HG02642 (cell line): ENCODE measurements at regions not wholly inside any gene's neighbourhood (a gene's known extent, or its start where the extent isn't known, plus 50 kb on each side); places are given as distances from the start of the nearest gene placed in this dataset.
"Not testable (repeated sequence)": the region's sequence is repeated elsewhere in the genome, so short reads cannot be mapped to it uniquely, and the experiment has no call there.

Experiments
- ATAC-seq: cut with Tn5 transposase; IDR thresholded peaks from one replicate; pipeline ENCODE4 v1.9.1; 2021; ENCODE audit warnings: mild to moderate bottlenecking; ENCODE audit not compliant: unreplicated experiment, poor library complexity

DNA sequence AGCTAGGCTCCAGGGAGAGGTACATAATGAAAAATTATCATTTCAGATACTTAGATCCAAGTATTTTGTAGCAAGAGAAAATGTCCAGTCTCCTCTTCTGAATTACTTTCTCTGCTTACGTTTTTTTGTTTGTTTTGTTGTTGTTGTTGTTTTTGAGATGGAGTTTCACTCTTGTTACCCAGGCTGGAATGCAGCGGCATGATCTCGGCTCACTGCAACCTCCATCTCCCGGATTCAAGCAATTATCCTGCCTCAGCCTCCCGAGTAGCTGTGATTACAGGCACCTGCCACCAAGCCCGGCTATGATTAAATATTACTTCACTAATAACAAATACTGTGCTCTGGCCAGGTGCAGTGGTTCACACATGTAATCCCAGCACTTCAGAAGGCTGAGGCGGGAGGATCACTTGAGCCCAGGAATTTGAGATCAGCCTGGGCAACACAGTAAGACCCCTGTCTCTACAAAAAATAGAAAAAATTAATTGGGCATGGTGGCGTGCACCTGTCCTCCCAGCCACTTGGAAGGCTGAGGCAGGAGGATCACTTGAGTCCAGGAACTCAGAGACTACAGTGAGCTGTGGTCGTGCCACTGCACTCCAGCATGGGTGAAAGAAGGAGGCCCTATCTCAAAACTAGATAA, 155.0 kb upstream of the JARID2 start:
- ATAC-seq, result no peak

GRCh38 chr6:15096894-15097837, 148.7 kb upstream of the JARID2 start:
- ATAC-seq, result no peak

- no peak for ATAC-seq
These were observed 144.7 kb upstream of the JARID2 start for GRCh38 chr6:15101130-15101529.

DNA sequence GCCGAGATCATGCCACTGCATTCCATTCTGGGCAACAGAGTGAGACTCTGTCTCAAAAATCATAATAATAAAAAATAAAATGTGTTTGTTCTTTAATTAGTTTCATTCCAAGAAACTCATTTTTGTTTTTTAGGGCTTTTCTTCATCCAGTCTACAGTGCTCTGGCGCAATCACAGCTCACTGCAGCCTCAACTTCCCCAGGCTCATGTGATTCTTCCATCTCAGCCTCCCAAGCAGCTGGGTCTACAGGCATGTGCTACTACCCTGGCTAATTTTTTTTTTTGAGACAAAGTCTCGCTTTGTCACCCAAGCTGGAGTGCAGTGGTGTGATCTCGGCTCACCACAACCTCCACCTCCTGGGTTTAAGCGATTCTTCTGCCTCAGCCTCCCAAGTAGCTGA, 143.6 kb upstream of the JARID2 start:
- no peak for ATAC-seq

GRCh38 chr6:15106958-15107643, 138.8 kb upstream of the JARID2 start:
- no peak for ATAC-seq

- no peak for ATAC-seq
These were observed 138.1 kb upstream of the JARID2 start for GRCh38 chr6:15107644-15108382.

GRCh38 chr6:15108383-15108715, 137.5 kb upstream of the JARID2 start:
- no peak for ATAC-seq

GRCh38 chr6:15109338-15110090, 136.4 kb upstream of the JARID2 start:
- no peak for ATAC-seq

DNA sequence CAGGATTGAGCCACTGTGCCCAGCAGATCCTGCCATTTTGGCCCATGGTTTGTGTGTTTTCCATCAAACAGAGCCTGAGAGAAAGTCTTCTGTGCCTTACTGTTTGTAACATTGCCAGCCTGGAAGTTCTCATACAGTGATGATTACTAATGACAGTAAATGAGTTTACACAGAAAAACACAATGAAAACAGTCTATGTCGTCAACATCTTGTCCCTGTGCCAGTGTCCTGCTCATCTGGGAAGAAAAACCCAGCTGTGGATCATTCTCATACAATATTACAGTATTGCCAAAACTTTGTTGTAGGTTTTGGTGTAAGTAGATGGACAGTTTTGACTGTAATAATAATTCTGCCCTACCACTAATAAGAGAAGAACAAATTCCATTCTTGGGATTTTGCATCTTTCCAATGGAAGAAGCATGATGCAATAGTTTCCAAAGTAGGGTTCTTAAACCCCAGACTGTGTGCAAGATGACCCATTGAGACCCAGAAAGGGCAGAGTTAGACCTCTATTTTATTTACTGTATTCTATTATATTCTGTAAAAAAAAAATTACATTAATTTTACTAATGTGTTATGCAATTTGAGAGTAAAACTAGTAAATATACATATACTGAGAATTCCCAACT, 135.0 kb upstream of the JARID2 start:
- no peak for ATAC-seq

GRCh38 chr6:15111576-15111975, 134.3 kb upstream of the JARID2 start:
- not testable (repeated sequence) for ATAC-seq

- ATAC-seq, result no peak
These were observed 132.3 kb upstream of the JARID2 start for GRCh38 chr6:15113587-15113986.

DNA sequence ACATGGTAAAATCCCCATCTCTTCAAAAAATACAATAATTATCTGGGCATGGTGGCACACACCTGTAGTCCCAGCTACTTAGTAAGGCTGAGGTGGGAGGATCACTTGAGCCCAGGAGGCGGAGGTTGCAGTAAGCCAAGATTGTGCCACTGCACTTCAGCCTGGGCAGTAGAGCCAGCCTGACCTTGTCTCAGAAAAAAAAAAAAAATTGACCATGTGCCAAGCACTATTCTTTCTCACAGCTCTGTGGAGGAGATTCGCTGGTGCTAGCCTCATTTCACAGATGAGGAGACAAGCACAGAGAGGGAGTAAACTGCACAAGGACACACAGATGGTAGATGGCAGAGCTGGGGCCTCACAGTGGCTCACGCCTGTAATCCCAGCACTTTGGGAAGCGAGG, 131.8 kb upstream of the JARID2 start:
- no peak for ATAC-seq

- ATAC-seq, result no peak
These were observed 129.0 kb upstream of the JARID2 start for GRCh38 chr6:15116889-15117288.

- no peak for ATAC-seq
These were observed 124.4 kb upstream of the JARID2 start for GRCh38 chr6:15121443-15121842.

DNA sequence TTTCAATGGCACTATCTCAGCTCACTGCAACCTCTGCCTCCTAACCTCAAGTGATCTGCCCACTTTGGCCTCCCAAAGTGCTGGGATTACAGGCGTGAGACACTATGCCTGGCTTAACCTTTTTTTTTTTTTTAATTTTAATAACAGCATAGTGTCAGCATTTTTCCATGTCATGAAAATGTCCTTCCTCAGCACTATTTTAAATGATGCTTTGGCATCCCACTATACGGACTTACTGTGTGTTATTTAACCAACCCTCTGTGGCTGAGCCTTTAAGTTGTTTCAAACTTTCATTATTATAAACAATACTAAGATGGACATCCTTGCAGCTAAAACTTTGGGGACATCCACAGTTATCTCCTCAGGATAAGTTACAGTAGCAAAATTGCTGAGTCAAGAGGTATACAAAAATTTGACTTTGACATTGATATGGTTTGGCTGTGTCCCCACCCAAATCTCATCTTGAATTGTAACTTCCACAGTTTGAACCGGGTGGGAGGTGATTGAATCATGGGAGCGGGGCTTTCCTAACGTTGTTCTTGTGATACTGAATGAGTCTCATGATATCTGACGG, 123.8 kb upstream of the JARID2 start:
- no peak for ATAC-seq

- no peak for ATAC-seq
These were observed 116.0 kb upstream of the JARID2 start for GRCh38 chr6:15129887-15130286.

DNA sequence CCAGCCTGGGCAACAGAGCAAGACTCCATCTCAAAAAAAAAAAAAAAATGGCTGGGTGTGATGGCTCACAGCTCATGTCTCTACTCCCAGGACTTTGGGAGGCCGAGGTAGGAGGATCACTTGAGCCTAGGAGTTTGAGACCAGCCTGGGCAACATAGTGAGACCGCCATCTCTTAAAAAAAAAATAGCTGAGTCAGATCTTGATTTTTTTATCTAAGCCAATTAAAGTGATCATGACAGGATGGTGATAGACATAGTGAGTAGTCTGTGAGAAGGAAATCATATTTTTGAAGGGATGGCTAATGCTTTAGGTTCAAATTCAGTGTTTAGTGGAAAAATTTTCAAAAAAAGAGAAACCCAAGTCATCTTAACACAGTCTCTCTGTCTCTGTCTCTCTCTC, 114.6 kb upstream of the JARID2 start:
- no peak for ATAC-seq

- no peak for ATAC-seq
These were observed 114.2 kb upstream of the JARID2 start for GRCh38 chr6:15131651-15132061.

- ATAC-seq, result no peak
These were observed 113.7 kb upstream of the JARID2 start for GRCh38 chr6:15132167-15132566.
